GM12878 (cell line): ENCODE measurements at regions not wholly inside any gene's neighbourhood (a gene's known extent, or its start where the extent isn't known, plus 50 kb on each side); places are given as distances from the start of the nearest gene placed in this dataset.

Experiments used
- ATAC-seq: fragments of 200-7000 bp; cut with Tn5 transposase; 3 replicates; pipeline ENCODE4 v1.9.1; 2020; ENCODE audit warnings: mild to moderate bottlenecking, moderate library complexity
- BruUV-seq: library from RNA; stranded (reverse); fragments of 400-500 nt; replicated peaks from 2 replicates; lab custom pipeline; 2021; lab: Mats Ljungman, UMichigan
- CTCF ChIA-PET: fragments of 300-600 bp; sonication (Branson Sonifier 250); formaldehyde crosslinking; extraction: SDS; loops from one replicate; lab custom pipeline; 2021; ENCODE audit warnings: inconsistent platforms; lab: Yijun Ruan, JAX
- POLR2A ChIA-PET: fragments of 350-600 bp; formaldehyde crosslinking; extraction: SDS; loops from one replicate; lab custom pipeline; 2021; ENCODE audit warnings: inconsistent platforms; lab: Charles Lee
- RAD21 ChIA-PET: fragments of 300-600 bp; sonication (Branson Sonifier 250); formaldehyde crosslinking; loops from one replicate; lab custom pipeline; 2023; ENCODE audit warnings: antibody characterized with exemption; ENCODE audit not compliant: unreplicated experiment; lab: Charles Lee
- SMC1A ChIA-PET: fragments of 300-600 bp; sonication (Branson Sonifier 250); formaldehyde crosslinking; loops from one replicate; lab custom pipeline; 2023; ENCODE audit not compliant: unreplicated experiment, uncharacterized antibody; lab: Charles Lee
- DNase-seq: peaks from one replicate; pipeline ENCODE4 v3.0.0-alpha.2; 2011; ENCODE audit warnings: low read depth, low spot score
- FAIRE-seq: peaks from 3 replicates; lab custom pipeline; 2011; peaks lifted over from hg19 to GRCh38; lab: Jason Lieb, UNC
- H2AFZ ChIP-seq: 2 replicates; pipeline ENCODE4 v1.6.0; 2011; ENCODE audit warnings: low read depth, low read length, control low read depth; ENCODE audit not compliant: control insufficient read depth
- H3K27ac ChIP-seq: 2 replicates; pipeline ENCODE4 v1.5.1; 2011; ENCODE audit warnings: control low read depth; ENCODE audit not compliant: control insufficient read depth, insufficient read depth
- H3K27me3 ChIP-seq, 2 experiments: replicated peaks in 1 of 2; 2 replicates each; pipeline versions ENCODE4 v1.6.0 to v1.6.1; 2011; ENCODE audit warnings: low read length in 1 of 2; ENCODE audit not compliant: control insufficient read depth in 2 of 2, insufficient read depth in 2 of 2
- H3K36me3 ChIP-seq, 2 experiments: 2 replicates each; pipeline ENCODE4 v1.5.1; 2011; ENCODE audit warnings: low read length in 1 of 2; ENCODE audit not compliant: control insufficient read depth in 2 of 2, insufficient read depth in 2 of 2
- H3K4me1 ChIP-seq: 2 replicates; pipeline ENCODE4 v1.6.1; 2011; ENCODE audit warnings: mild to moderate bottlenecking, low read length, moderate library complexity, mixed read lengths; ENCODE audit not compliant: control insufficient read depth, insufficient read depth
- H3K4me2 ChIP-seq: 2 replicates; pipeline ENCODE4 v1.6.0; 2011; ENCODE audit warnings: control low read depth; ENCODE audit not compliant: control insufficient read depth, insufficient read depth
- H3K4me3 ChIP-seq: fragments of 200-600 bp; sonication (generic); 2 replicates; pipeline ENCODE4 v1.5.1; 2016
- H3K79me2 ChIP-seq: 2 replicates; pipeline ENCODE4 v1.6.0; 2011; ENCODE audit warnings: low read length; ENCODE audit not compliant: control insufficient read depth, insufficient read depth
- H3K9ac ChIP-seq: 2 replicates; pipeline ENCODE4 v1.8.0; 2011; ENCODE audit warnings: low read length, control low read depth, mixed read lengths; ENCODE audit not compliant: control insufficient read depth, insufficient read depth
- H3K9me3 ChIP-seq: replicated peaks from 3 replicates; pipeline ENCODE4 v1.5.1; 2011; ENCODE audit warnings: mild to moderate bottlenecking, low read length; ENCODE audit not compliant: control insufficient read depth, insufficient read depth
- H4K20me1 ChIP-seq: 2 replicates; pipeline ENCODE4 v1.6.0; 2011; ENCODE audit not compliant: control insufficient read depth, insufficient read depth
- FOXM1 ChIP-seq: IDR thresholded peaks from 2 replicates; pipeline ENCODE4 v1.6.1; 2012; ENCODE audit warnings: low read depth, mild to moderate bottlenecking, inconsistent platforms, low read length, moderate library complexity
- NFYB ChIP-seq: IDR thresholded peaks from 2 replicates; pipeline ENCODE4 v1.6.1; 2011; ENCODE audit warnings: low read depth, mild to moderate bottlenecking, low read length, improper control_type of control experiment, moderate library complexity; ENCODE audit not compliant: insufficient read depth
- NRF1 ChIP-seq: conservative IDR thresholded peaks from 2 replicates; pipeline ENCODE4 v1.6.1; 2011; ENCODE audit warnings: mild to moderate bottlenecking, low read depth, low read length, improper control_type of control experiment
- POU2F2 ChIP-seq: IDR thresholded peaks from 3 replicates; pipeline ENCODE4 v1.6.1; 2011; ENCODE audit warnings: low read depth, mild to moderate bottlenecking, low read length, borderline replicate concordance
- TARDBP ChIP-seq: IDR thresholded peaks from 2 replicates; pipeline ENCODE4 v1.6.1; 2016; ENCODE audit warnings: borderline replicate concordance
- TCF3 ChIP-seq: IDR thresholded peaks from 2 replicates; pipeline ENCODE4 v1.6.1; 2012; ENCODE audit warnings: low read depth, mild to moderate bottlenecking, low read length, borderline replicate concordance; ENCODE audit not compliant: insufficient read depth
- WRNIP1 ChIP-seq: IDR thresholded peaks from 2 replicates; pipeline ENCODE4 v1.6.1; 2011; ENCODE audit warnings: low read depth, low read length, improper control_type of control experiment, borderline replicate concordance
- YY1 ChIP-seq: IDR thresholded peaks from 2 replicates; pipeline ENCODE4 v1.6.1; 2011; ENCODE audit warnings: low read depth, mild to moderate bottlenecking, low read length
- ZBTB40 ChIP-seq: fragments of 450-650 bp; IDR thresholded peaks from 2 replicates; pipeline ENCODE4 v1.6.1; 2016; ENCODE audit warnings: mild to moderate bottlenecking, moderate library complexity, borderline replicate concordance
- ZNF384 ChIP-seq: IDR thresholded peaks from 2 replicates; pipeline ENCODE4 v1.6.1; 2012; ENCODE audit warnings: low read depth, mild to moderate bottlenecking, low read length, improper control_type of control experiment, borderline replicate concordance
- ZSCAN29 ChIP-seq: fragments of 450-650 bp; IDR thresholded peaks from 2 replicates; pipeline ENCODE4 v1.6.1; 2017; ENCODE audit warnings: mild to moderate bottlenecking, moderate library complexity
- in situ Hi-C: fragments of 300-500 bp; cut with MboI; formaldehyde crosslinking; loops from 9 replicates; pipeline ENCODE4 v1.14.3; 2018; ENCODE audit warnings: mixed read lengths
- intact Hi-C: fragments of 100-400 bp; cut with micrococcal nuclease; formaldehyde crosslinking; loops from one replicate; pipeline ENCODE4 v1.14.2; 2022; ENCODE audit not compliant: unreplicated experiment

- no peak overlapping the region for H3K27ac ChIP-seq
- FAIRE-seq (no peak), DNase-seq (no peak), ATAC-seq (no peak)
- no peak for TF ChIP-seq ZNF384
- no peak for TF ChIP-seq FOXM1
- no peak for TF ChIP-seq WRNIP1
- no peak for TF ChIP-seq NRF1
- TF ChIP-seq NFYB: no peak
- TF ChIP-seq TCF3: no peak
- TF ChIP-seq YY1: no peak
- no peak for TF ChIP-seq POU2F2
- no peak for TF ChIP-seq ZBTB40
- no peak for TF ChIP-seq TARDBP
- no peak for TF ChIP-seq ZSCAN29
- intact Hi-C loops: no loop called here
- ChIA-PET RAD21 (no interaction called here), SMC1A (no interaction called here), POLR2A (no interaction called here), CTCF (no interaction called here)
- no peaks in the 10 kb centered on the region for H3K79me2 ChIP-seq
- no peak overlapping the region for H3K4me2 ChIP-seq
- no peaks in the 10 kb centered on the region for H4K20me1 ChIP-seq
- H2AFZ ChIP-seq: no peak overlapping the region
- no peaks in the 10 kb centered on the region for H3K27me3 ChIP-seq
- H3K4me1 ChIP-seq: no peaks in the 10 kb centered on the region
- no peak overlapping the region for H3K4me3 ChIP-seq
- no peaks in the 10 kb centered on the region; the same call in 2 of the 3 replicates for H3K9me3 ChIP-seq
- no TSS peak for BruUV-seq
- no peak overlapping the region for H3K9ac ChIP-seq
- in situ Hi-C loops: no loop called here
- no peaks in the 10 kb centered on the region for H3K36me3 ChIP-seq
Measured at GRCh38 chr9:79382044-79382443, 189.7 kb upstream of the TLE4 start.
